ENCODE measurements at regions not wholly inside any gene's neighbourhood (a gene's known extent, or its start where the extent isn't known, plus 50 kb on each side); places are given as distances from the start of the nearest gene placed in this dataset.

DNA sequence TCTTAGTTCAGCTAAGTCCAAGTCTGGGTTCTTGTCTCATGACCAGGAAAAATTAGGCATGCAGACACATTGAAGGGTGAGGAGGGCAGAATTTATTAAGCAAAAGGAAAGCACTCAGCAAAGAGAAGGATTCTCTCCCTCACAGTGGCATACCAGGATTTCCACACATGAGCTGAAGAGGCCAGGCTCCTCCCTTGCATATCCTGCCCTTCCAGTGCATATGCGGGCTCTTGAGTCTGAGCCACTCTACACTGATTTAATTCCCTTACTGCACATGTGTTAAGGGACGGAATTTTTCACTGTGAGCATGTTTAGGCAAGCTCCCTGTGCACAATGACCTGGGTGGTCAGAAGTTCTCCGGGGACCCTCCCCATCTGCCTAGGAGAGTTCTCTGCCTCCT lies 652.7 kb upstream of the POM121L12 start:
- TF ChIP-seq EZH2 (IDR thresholded peaks at IDR 0.05) (no peak), EZH2phosphoT487 (IDR thresholded peaks at IDR 0.05) (no peak)
- TF ChIP-seq, protein P1, sequence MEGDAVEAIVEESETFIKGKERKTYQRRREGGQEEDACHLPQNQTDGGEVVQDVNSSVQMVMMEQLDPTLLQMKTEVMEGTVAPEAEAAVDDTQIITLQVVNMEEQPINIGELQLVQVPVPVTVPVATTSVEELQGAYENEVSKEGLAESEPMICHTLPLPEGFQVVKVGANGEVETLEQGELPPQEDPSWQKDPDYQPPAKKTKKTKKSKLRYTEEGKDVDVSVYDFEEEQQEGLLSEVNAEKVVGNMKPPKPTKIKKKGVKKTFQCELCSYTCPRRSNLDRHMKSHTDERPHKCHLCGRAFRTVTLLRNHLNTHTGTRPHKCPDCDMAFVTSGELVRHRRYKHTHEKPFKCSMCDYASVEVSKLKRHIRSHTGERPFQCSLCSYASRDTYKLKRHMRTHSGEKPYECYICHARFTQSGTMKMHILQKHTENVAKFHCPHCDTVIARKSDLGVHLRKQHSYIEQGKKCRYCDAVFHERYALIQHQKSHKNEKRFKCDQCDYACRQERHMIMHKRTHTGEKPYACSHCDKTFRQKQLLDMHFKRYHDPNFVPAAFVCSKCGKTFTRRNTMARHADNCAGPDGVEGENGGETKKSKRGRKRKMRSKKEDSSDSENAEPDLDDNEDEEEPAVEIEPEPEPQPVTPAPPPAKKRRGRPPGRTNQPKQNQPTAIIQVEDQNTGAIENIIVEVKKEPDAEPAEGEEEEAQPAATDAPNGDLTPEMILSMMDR (IDR thresholded peaks at IDR 0.05), result no peak

Measured in neural progenitor cell (in vitro differentiated cells).